HepG2 (cell line): ENCODE measurements at regions not wholly inside any gene's neighbourhood (a gene's known extent, or its start where the extent isn't known, plus 50 kb on each side); places are given as distances from the start of the nearest gene placed in this dataset.

ENCODE experiments used
- ATAC-seq: fragments of 200-7000 bp; cut with Tn5 transposase; 3 replicates; pipeline ENCODE4 v1.9.1; 2020; ENCODE audit warnings: mild to moderate bottlenecking, moderate library complexity
- BruUV-seq: library from RNA; stranded (reverse); fragments of 400-500 nt; replicated peaks from 2 replicates; lab custom pipeline; 2021; lab: Mats Ljungman, UMichigan
- CTCF ChIA-PET: fragments of 300-600 bp; formaldehyde crosslinking; extraction: SDS; loops from one replicate; lab custom pipeline; 2021; ENCODE audit warnings: low total read pairs, inconsistent platforms, low intra/inter-chr PET ratio; lab: Yijun Ruan, JAX
- POLR2A ChIA-PET: fragments of 350-600 bp; sonication (Branson Sonifier 250); formaldehyde crosslinking; loops from one replicate; lab custom pipeline; 2020; ENCODE audit warnings: antibody characterized with exemption, inconsistent platforms; lab: Yijun Ruan, JAX
- DNase-seq: peaks from one replicate; pipeline ENCODE4 v3.0.0-alpha.2; 2015; ENCODE audit warnings: low spot score
- FAIRE-seq: peaks from 3 replicates; lab custom pipeline; 2011; peaks lifted over from hg19 to GRCh38; lab: Jason Lieb, UNC
- H2AFZ ChIP-seq: one replicate; pipeline ENCODE4 v1.6.1; 2011; ENCODE audit warnings: low read length, inconsistent platforms
- H3K27ac ChIP-seq: fragments of 300-600 bp; 3 replicates; pipeline ENCODE4 v1.8.0; 2011; ENCODE audit warnings: mixed run types, mild to moderate bottlenecking, mixed read lengths, low read length, inconsistent platforms; ENCODE audit not compliant: insufficient read depth; ENCODE audit errors: extremely low read length
- H3K27me3 ChIP-seq, 2 experiments: fragments of 200-600 bp in 1 of 2; 2 replicates in 1 of 2; 3 replicates in 1 of 2; pipeline versions ENCODE4 v1.6.0 to v1.8.0; 2011; ENCODE audit warnings: low read length in 2 of 2, mild to moderate bottlenecking in 2 of 2, moderate library complexity in 2 of 2, inconsistent platforms in 1 of 2; ENCODE audit not compliant: insufficient read depth in 2 of 2, control insufficient read depth in 1 of 2
- H3K36me3 ChIP-seq, 2 experiments: fragments of 200-600 bp in 1 of 2; replicated peaks in 1 of 2; 2 replicates in 1 of 2; 3 replicates in 1 of 2; pipeline versions ENCODE4 v1.5.1 to v1.8.0; 2011; ENCODE audit warnings: low read length in 2 of 2, inconsistent platforms in 1 of 2; ENCODE audit not compliant: insufficient read depth in 2 of 2, control insufficient read depth in 1 of 2
- H3K4me1 ChIP-seq: 2 replicates; pipeline ENCODE4 v1.5.1; 2012; ENCODE audit warnings: low read length, inconsistent platforms; ENCODE audit not compliant: insufficient read depth
- H3K4me2 ChIP-seq: 2 replicates; pipeline ENCODE4 v1.6.0; 2011; ENCODE audit warnings: low read depth, low read length, inconsistent platforms
- H3K4me3 ChIP-seq, 3 experiments: fragments of 200-600 bp in 1 of 3; sonication (generic), shearing (Covaris generic) in 1 of 3; replicated peaks in 1 of 3; 2 replicates each; pipeline ENCODE4 v1.5.1; 2011 to 2016; ENCODE audit warnings: low read length in 3 of 3, inconsistent platforms in 2 of 3, low read depth in 2 of 3, mild to moderate bottlenecking in 2 of 3, control low read depth in 1 of 3, mixed read lengths in 1 of 3; ENCODE audit not compliant: insufficient read depth in 1 of 3
- H3K79me2 ChIP-seq: one replicate; pipeline ENCODE4 v1.6.1; 2011; ENCODE audit warnings: low read length, inconsistent platforms; ENCODE audit not compliant: insufficient read depth
- H3K9ac ChIP-seq: 2 replicates; pipeline ENCODE4 v1.6.0; 2011; ENCODE audit warnings: mild to moderate bottlenecking, low read depth, low read length, inconsistent platforms; ENCODE audit not compliant: insufficient read depth
- H3K9me3 ChIP-seq: 2 replicates; pipeline ENCODE4 v1.5.1; 2012; ENCODE audit warnings: mild to moderate bottlenecking, low read length
- H4K20me1 ChIP-seq: 2 replicates; pipeline ENCODE4 v1.6.0; 2011; ENCODE audit warnings: inconsistent platforms, mild to moderate bottlenecking, low read length, moderate library complexity; ENCODE audit not compliant: insufficient read depth
- BATF2 ChIP-seq: sonication (generic); formaldehyde crosslinking; IDR thresholded peaks from 2 replicates; pipeline ENCODE4 v1.8.0; 2022; ENCODE audit warnings: mild to moderate bottlenecking, missing genetic modification reagents, moderate library complexity
- JUN ChIP-seq: sonication (generic); formaldehyde crosslinking; IDR thresholded peaks from 2 replicates; pipeline ENCODE4 v1.4.0; 2020; ENCODE audit warnings: mild to moderate bottlenecking, missing genetic modification reagents
- NKX3-1 ChIP-seq: sonication (generic); formaldehyde crosslinking; IDR thresholded peaks from 2 replicates; pipeline ENCODE4 v1.5.0; 2020; ENCODE audit warnings: missing genetic modification reagents
- RNF219 ChIP-seq: sonication (generic); formaldehyde crosslinking; IDR thresholded peaks from 2 replicates; pipeline ENCODE4 v1.5.0; 2020; ENCODE audit warnings: mild to moderate bottlenecking, missing genetic modification reagents
- SP4 ChIP-seq: sonication (generic); formaldehyde crosslinking; IDR thresholded peaks from 2 replicates; pipeline ENCODE4 v1.8.1; 2023; ENCODE audit warnings: mild to moderate bottlenecking, missing genetic modification reagents
- ZBTB21 ChIP-seq: sonication (generic); formaldehyde crosslinking; IDR thresholded peaks from 2 replicates; pipeline ENCODE4 v1.4.0; 2020; ENCODE audit warnings: missing genetic modification reagents
- ZNF138 ChIP-seq: sonication (generic); formaldehyde crosslinking; IDR thresholded peaks from 2 replicates; pipeline ENCODE4 v1.5.0; 2020; ENCODE audit warnings: mild to moderate bottlenecking, low read depth, missing genetic modification reagents
- ZNF761 ChIP-seq: sonication (generic); formaldehyde crosslinking; conservative IDR thresholded peaks from 2 replicates; pipeline ENCODE4 v1.4.0; 2020; ENCODE audit warnings: mild to moderate bottlenecking, missing genetic modification reagents
- WGBS: methylation state at CpG from one replicate; pipeline ENCODE4 v1.1.6; 2017; ENCODE audit warnings: low lambda C conversion rate; 5-methylcytosine and 5-hydroxymethylcytosine counted together
- in situ Hi-C: cut with HindIII; loops from 2 replicates; pipeline ENCODE4 v1.10.0; 2017; ENCODE audit warnings: low pct_unique_long_range_greater_than_20kb; ENCODE audit not compliant: extremely low pct_ligation_motif_present
- intact Hi-C: fragments of 100-400 bp; cut with micrococcal nuclease; formaldehyde crosslinking; loops from one replicate; pipeline ENCODE4 v1.10.0; 2022; ENCODE audit not compliant: unreplicated experiment
- TF ChIP-seq, protein P1 (sequence below): sonication (generic); formaldehyde crosslinking; IDR thresholded peaks from 2 replicates; pipeline ENCODE4 v1.4.0; 2020; ENCODE audit warnings: missing genetic modification reagents
- TF ChIP-seq, protein P2 (sequence below): IDR thresholded peaks from 2 replicates; pipeline ENCODE4 v1.6.1; 2016; ENCODE audit warnings: control low read depth
- TF ChIP-seq, protein P3 (sequence below), 2 experiments: IDR thresholded peaks; 2 replicates each; pipeline ENCODE4 v1.6.1; 2011 to 2012; ENCODE audit warnings: low read length in 2 of 2, borderline replicate concordance in 1 of 2, low read depth in 1 of 2, mild to moderate bottlenecking in 1 of 2, moderate library complexity in 1 of 2

- Histone ChIP-seq H3K9me3 (0 out of 2 replicates have a peak, but pooled peaks cover 5% of the 10 kb centered on the region), H3K9ac (no peak overlapping the region), H4K20me1 (no peaks in the 10 kb centered on the region), H3K27ac (no peak overlapping the region), H3K4me2 (no peak overlapping the region), H3K79me2 (no peaks in the 10 kb centered on the region), H3K4me1 (no peaks in the 10 kb centered on the region), H3K4me3 (no peak overlapping the region), H3K36me3 (peaks cover 0 to 2% of the 10 kb centered on the region in 2 experiments; a peak in 1 of 5 replicates), H3K27me3 (no peaks in the 10 kb centered on the region), H2AFZ (no peak overlapping the region)
- POLR2A ChIA-PET = no interaction called here
- intact Hi-C loops = no loop called here
- ATAC-seq (no peak), FAIRE-seq (no peak), DNase-seq (no peak)
- no peak for TF ChIP-seq ZNF761 (CRISPR knock-in tag)
- TF ChIP-seq JUN (CRISPR knock-in tag) = no peak
- TF ChIP-seq ZBTB21 (CRISPR knock-in tag) = no peak
- TF ChIP-seq, protein P1, sequence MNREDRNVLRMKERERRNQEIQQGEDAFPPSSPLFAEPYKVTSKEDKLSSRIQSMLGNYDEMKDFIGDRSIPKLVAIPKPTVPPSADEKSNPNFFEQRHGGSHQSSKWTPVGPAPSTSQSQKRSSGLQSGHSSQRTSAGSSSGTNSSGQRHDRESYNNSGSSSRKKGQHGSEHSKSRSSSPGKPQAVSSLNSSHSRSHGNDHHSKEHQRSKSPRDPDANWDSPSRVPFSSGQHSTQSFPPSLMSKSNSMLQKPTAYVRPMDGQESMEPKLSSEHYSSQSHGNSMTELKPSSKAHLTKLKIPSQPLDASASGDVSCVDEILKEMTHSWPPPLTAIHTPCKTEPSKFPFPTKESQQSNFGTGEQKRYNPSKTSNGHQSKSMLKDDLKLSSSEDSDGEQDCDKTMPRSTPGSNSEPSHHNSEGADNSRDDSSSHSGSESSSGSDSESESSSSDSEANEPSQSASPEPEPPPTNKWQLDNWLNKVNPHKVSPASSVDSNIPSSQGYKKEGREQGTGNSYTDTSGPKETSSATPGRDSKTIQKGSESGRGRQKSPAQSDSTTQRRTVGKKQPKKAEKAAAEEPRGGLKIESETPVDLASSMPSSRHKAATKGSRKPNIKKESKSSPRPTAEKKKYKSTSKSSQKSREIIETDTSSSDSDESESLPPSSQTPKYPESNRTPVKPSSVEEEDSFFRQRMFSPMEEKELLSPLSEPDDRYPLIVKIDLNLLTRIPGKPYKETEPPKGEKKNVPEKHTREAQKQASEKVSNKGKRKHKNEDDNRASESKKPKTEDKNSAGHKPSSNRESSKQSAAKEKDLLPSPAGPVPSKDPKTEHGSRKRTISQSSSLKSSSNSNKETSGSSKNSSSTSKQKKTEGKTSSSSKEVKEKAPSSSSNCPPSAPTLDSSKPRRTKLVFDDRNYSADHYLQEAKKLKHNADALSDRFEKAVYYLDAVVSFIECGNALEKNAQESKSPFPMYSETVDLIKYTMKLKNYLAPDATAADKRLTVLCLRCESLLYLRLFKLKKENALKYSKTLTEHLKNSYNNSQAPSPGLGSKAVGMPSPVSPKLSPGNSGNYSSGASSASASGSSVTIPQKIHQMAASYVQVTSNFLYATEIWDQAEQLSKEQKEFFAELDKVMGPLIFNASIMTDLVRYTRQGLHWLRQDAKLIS (CRISPR knock-in tag) = no peak
- TF ChIP-seq ZNF138 (CRISPR knock-in tag) = no peak
- TF ChIP-seq, protein P2, sequence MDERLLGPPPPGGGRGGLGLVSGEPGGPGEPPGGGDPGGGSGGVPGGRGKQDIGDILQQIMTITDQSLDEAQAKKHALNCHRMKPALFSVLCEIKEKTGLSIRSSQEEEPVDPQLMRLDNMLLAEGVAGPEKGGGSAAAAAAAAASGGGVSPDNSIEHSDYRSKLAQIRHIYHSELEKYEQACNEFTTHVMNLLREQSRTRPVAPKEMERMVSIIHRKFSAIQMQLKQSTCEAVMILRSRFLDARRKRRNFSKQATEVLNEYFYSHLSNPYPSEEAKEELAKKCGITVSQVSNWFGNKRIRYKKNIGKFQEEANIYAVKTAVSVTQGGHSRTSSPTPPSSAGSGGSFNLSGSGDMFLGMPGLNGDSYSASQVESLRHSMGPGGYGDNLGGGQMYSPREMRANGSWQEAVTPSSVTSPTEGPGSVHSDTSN (CRISPR knock-in tag) = no peak
- TF ChIP-seq BATF2 (CRISPR knock-in tag) = no peak
- no peak for TF ChIP-seq SP4
- TF ChIP-seq, protein P3, sequence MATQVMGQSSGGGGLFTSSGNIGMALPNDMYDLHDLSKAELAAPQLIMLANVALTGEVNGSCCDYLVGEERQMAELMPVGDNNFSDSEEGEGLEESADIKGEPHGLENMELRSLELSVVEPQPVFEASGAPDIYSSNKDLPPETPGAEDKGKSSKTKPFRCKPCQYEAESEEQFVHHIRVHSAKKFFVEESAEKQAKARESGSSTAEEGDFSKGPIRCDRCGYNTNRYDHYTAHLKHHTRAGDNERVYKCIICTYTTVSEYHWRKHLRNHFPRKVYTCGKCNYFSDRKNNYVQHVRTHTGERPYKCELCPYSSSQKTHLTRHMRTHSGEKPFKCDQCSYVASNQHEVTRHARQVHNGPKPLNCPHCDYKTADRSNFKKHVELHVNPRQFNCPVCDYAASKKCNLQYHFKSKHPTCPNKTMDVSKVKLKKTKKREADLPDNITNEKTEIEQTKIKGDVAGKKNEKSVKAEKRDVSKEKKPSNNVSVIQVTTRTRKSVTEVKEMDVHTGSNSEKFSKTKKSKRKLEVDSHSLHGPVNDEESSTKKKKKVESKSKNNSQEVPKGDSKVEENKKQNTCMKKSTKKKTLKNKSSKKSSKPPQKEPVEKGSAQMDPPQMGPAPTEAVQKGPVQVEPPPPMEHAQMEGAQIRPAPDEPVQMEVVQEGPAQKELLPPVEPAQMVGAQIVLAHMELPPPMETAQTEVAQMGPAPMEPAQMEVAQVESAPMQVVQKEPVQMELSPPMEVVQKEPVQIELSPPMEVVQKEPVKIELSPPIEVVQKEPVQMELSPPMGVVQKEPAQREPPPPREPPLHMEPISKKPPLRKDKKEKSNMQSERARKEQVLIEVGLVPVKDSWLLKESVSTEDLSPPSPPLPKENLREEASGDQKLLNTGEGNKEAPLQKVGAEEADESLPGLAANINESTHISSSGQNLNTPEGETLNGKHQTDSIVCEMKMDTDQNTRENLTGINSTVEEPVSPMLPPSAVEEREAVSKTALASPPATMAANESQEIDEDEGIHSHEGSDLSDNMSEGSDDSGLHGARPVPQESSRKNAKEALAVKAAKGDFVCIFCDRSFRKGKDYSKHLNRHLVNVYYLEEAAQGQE (IDR thresholded peaks at IDR 0.05; ENCODE audit: borderline replicate concordance in 1 of 2, low read depth in 1 of 2, low read length in 2 of 2) = no peak
- no peak for TF ChIP-seq NKX3-1 (CRISPR knock-in tag)
- TF ChIP-seq RNF219 (CRISPR knock-in tag) = no peak
- WGBS = 100% methylated on average over 2 of the region's 2 CpGs
- CTCF ChIA-PET = no interaction called here
- no TSS peak for BruUV-seq
- in situ Hi-C loops = no loop called here
Measured at GRCh38 chr7:34396437-34397064, 261.5 kb upstream of the NPSR1 start.
